Choroid plexus epithelial cell (primary cell): ENCODE measurements at regions not wholly inside any gene's neighbourhood (a gene's known extent, or its start where the extent isn't known, plus 50 kb on each side); places are given as distances from the start of the nearest gene placed in this dataset.
"Not testable (repeated sequence)": the region's sequence is repeated elsewhere in the genome, so short reads cannot be mapped to it uniquely, and the experiment has no call there.

ENCODE experiments used
- DNase-seq: peaks from one replicate; pipeline ENCODE4 v3.0.0-alpha.2; 2010; ENCODE audit warnings: low read depth
- H3K4me3 ChIP-seq: 2 replicates; pipeline ENCODE4 v1.5.1; 2011; ENCODE audit warnings: low read depth, mild to moderate bottlenecking, control low read depth, low read length, moderate library complexity
- CTCF ChIP-seq: conservative IDR thresholded peaks from 2 replicates; pipeline ENCODE4 v1.5.1; 2011; ENCODE audit warnings: low read depth, mild to moderate bottlenecking, control low read depth, inconsistent platforms, low read length, moderate library complexity

GRCh38 chr6:135604035-135604860 is 106.7 kb upstream of the AHI1 start:
- TF ChIP-seq CTCF, result no peak
- no peak for DNase-seq
- no peak overlapping the region for H3K4me3 ChIP-seq

GRCh38 chr6:135605278-135605790 is 107.8 kb upstream of the AHI1 start:
- H3K4me3 ChIP-seq, result no peak overlapping the region
- DNase-seq, result no peak
- no peak for TF ChIP-seq CTCF

- TF ChIP-seq CTCF, result no peak
- DNase-seq, result no peak
- no peak overlapping the region for H3K4me3 ChIP-seq
These were observed 108.9 kb upstream of the AHI1 start for GRCh38 chr6:135606392-135606791.

- no peak for TF ChIP-seq CTCF
These were observed 110.5 kb upstream of the AHI1 start for GRCh38 chr6:135608031-135608430.

GRCh38 chr6:135610192-135610591 is 112.7 kb upstream of the AHI1 start:
- not testable (repeated sequence) for H3K4me3 ChIP-seq, DNase-seq

More at GRCh38 chr6:135608031-135608430, 110.5 kb upstream of the AHI1 start:
- H3K4me3 ChIP-seq, result no peak overlapping the region
- no peak for DNase-seq

GRCh38 chr6:135616655-135617054 is 119.1 kb upstream of the AHI1 start:
- TF ChIP-seq CTCF, result no peak
- H3K4me3 ChIP-seq, result no peak overlapping the region
- no peak for DNase-seq

GRCh38 chr6:135617222-135617621 is 119.7 kb upstream of the AHI1 start:
- DNase-seq, result no peak
- no peak overlapping the region for H3K4me3 ChIP-seq
- TF ChIP-seq CTCF, result no peak
